ENCODE measurements at regions not wholly inside any gene's neighbourhood (a gene's known extent, or its start where the extent isn't known, plus 50 kb on each side); places are given as distances from the start of the nearest gene placed in this dataset.
"Not testable (repeated sequence)": the region's sequence is repeated elsewhere in the genome, so short reads cannot be mapped to it uniquely, and the experiment has no call there.

DNA sequence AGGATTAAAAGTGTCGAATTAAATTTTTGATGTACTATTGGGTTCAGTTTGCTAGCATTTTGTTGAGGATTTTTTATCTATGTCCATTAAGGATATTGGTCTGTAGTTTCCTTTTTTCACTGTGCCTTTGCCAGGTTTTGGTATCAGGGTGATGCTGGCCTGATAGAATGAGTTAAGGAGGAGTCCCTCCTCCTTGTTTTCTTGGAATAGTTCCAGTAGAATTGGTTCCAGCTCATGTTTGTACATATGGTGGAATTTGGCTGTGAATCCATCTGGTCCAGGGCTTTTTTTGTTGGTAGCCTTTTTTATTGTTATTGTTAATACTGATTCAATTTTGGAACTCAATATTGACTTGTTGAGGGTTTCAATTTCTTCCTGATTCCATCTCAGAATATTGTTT is 141.8 kb downstream of the SIM1 start:
- no peak for DNase-seq

DNA sequence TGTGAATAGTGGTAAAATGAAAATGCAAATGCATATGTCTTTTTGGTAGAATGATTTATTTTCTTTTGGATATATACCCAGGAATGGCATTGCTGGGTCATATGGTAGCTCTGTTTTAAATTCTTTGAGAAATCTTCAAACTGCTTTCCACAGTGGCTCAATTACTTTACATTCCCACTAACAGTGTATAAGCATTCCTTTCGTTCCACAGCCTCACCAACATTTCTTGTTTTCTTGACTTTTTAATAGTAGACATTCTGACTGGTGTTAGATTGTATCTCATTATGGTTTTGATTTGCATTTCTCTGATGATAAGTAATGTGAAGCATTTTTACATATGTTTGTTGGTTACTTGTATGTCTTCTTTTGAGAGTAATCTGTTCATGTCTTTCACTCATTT is 144.0 kb downstream of the SIM1 start:
- DNase-seq, result no peak

DNA sequence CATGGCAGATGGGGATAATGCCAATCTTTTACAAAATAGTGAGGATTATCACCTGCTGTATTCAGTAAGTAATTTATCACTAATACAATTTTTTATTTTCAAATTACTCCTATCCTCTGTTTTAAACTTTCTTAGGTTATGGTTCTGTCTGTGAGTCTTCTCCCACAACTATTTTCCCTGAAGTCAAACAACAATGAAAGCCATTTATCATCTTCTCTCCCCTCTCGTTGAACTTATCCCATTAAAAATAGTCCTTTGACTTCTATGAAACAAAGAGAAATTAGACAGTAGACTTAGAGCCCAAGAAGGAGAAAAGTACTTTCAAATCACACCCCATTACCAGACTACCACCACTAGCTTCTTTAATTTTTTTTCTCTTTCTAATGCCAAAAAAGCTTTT is 147.7 kb downstream of the SIM1 start:
- DNase-seq, result no peak

DNA sequence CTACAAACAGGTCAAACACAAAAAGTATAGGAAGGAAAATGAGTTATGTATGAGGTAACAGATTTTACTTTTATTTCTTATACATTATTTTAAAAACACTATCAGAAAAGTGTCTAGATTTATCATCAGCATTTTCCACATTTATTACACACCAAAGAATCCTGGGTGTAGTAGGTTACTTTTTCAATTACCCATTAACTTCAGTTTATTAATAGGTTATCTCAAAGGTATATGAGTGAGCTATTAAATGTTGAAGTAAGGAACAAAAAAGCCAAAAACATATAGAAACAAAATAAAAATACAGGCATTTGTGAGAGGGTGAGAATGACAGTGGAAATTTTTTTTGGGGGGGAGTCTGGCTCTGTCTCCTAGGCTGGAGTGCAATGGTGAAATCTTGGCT is 150.5 kb downstream of the SIM1 start:
- DNase-seq, result no peak

DNA sequence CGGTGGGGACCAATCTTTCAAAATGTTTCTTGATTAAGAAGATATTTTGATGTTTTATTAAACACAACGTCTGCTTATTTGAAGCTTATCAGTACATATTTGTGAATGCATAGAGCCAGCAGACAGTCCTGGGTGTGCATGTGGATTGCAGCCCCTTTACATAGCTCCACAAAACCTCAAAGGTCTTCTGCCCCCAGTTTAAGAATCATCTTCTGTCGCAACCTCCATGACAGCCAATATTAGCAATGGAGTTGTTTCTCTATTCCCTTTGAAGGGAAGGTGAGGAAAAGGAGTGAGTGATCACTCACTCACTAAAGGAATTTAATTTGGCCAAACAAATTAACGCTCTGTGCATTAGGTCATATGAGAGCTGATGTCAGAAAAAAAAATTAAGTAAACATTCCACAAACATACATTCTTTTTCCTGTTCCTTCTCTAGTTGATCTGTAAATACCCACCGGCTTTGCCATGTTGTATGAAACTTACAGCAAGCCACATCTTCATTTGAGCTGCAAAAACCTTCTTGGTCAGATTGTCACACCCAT is 152.9 kb downstream of the SIM1 start:
- DNase-seq, result no peak

DNA sequence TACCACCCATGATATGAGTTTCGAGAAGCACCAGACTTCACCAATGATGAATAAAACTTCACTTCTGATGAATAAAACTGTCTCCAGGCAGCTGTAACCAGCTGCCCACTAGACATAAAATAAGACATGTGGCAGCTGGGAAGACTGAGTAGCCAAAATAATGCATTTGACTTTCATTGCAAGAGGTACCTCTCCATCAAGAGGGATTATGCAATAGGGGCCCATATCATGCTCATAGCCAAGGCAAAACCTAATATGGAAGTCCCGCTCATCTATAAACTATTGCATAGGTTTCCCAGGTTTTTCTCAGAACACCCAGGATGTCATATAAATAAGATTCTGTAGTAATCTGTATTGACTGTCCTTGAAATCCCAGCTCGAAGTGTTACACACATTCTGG is 155.5 kb downstream of the SIM1 start:
- DNase-seq, result no peak

DNA sequence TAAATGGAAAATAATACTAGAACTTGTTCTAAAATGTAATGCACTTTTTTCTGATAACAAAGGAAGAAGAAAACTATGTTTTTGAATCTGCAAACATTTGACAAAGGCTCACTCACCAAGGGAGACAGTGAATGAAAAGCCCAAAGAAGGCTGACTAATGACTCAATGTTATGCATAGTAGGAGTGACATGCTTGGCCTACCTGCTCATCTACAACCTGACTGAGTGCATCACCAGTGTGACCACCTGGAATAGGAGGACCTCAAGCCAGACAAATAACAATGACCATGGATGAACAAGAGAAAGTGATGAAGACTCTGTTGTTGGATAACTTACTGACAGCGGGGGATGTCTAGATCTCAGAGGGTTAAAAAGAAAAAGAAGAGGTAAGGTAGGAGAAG is 157.2 kb downstream of the SIM1 start:
- no peak for DNase-seq

DNA sequence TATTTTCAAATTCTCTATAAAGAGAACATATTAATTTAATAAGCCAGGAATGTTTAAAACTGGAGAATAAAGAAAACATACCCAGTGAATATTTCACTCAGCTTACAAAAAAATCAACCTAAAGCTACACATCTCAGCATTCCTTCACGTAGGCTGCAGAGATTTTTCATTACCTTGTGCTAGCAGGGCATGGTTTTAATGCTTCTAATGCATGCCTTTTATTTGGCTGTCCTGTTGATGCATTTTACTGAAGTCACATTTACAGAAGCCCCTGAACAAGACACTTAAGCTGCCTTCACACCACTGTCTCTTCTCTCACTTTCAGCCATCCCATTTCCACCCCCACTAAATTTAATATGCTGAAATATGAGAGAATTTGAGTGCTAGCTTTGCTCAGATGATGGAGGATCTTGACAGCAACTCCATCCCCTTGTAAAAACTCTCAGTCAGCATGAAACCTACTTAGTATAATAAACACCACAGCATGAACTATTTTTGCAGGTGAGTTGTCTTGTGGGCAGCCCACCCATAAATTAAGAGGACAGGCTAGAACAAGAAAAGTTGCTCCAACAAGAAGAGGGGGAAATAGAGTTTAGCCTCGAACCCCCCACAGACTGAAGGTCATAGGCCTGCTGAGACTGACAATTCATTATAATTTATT is 159.4 kb downstream of the SIM1 start:
- DNase-seq, result no peak

DNA sequence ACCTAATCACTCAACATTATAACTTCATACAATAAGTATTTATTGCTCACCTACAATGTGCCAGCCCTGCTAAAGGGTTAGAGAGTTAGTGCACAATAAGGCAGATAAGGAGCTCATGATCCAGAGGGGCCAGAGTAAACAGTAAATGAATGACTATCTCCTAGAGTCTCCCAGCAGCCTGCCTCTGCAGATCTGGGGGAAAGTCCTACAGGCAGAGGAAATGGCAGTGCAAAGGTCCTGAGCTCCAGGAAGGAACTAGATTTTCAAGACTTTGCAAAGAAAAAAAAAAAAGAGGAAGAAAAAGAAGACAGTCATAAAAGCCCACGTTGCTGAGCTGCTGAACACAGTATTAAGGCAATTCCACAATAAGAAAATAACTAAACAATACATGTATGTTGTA is 160.1 kb downstream of the SIM1 start:
- no peak for DNase-seq

DNA sequence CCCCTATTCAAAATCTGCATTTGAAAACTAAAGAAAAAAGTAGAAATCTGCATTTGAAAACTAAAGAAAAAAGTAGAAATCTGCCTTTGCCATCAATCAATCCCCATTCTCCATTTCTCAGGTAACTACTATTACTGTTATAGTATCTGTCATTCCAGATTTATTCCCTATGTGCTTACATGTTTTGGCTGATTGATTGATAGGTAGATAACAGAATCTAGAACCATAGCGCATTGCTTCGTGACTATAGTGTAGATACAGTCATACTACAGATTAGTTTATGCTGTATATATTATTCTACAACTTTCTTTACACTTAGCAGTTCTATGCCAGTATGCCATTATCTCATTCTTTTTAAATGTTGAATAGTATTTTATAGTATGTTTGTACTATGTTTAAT is 163.0 kb downstream of the SIM1 start:
- DNase-seq, result no peak

DNA sequence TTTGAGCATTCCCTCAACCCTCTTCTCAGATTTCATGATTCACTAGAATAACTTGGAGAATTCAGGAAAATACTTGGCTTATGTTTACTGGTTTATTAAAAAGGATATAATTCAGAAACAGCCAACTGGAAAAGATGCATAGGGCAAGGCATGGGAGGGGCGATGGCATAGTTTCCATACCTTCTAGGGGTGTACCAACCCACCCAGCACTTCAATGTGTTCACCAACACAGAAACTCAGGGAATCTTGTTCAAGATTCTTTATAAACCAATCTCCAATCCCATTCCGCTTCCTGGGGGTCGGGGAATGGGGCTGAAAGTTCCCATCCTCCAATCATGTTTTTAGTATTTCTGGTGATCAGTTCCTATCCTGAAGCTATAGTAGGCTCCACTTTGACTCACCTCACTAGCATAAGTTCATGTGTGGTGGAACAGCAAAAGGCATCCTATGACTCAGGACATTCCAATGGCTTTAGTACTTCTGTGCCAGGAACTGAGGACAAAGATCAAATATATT is 164.4 kb downstream of the SIM1 start:
- DNase-seq, result no peak

DNA sequence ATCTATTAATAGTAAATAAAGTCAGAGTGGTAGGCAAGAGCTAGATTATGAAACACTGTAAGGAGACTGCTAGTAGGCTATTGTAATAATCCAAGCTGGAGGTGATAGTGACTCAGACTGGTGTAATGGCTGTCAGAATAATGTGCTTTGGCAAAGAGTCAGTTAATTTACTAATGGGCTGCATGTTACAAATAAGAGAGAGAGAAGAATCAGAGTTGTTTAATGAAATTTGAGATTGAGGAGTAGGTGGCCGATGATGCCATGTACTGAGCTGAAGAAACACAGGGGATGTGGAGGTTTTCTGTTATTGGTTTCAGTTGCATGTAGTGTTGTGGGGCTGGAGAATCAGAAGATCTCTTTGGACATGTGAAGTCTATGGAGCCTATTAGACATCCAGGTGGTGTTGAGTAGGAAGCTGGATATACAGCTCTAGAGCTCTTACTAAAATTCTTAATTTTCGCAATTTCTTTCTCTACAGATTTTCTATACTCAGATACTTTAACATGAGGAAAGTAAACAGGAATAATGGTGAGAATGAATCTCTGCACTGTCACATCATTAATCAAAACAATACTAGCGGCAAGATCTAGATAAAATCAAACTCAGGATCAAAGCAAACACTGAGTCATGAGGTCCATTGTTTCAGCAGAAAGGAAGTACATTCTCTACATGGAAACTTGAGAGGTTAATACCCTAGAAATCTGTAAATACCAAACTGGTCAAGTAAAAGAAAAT is 167.7 kb downstream of the SIM1 start:
- DNase-seq, result no peak

DNA sequence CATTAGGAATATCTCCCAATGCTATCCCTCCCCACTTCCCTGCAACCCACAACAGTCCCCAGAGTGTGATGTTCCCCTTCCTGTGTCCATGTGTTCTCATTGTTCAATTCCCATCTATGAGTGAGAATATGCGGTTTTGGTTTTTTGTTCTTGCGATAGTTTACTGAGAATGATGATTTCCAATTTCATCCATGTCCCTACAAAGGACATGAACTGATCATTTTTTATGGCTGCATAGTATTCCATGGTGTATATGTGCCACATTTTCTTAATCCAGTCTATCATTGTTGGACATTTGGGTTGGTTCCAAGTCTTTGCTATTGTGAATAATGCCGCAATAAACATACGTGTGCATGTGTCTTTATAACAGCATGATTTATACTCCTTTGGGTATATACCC is 169.5 kb downstream of the SIM1 start:
- not testable (repeated sequence) for DNase-seq

DNA sequence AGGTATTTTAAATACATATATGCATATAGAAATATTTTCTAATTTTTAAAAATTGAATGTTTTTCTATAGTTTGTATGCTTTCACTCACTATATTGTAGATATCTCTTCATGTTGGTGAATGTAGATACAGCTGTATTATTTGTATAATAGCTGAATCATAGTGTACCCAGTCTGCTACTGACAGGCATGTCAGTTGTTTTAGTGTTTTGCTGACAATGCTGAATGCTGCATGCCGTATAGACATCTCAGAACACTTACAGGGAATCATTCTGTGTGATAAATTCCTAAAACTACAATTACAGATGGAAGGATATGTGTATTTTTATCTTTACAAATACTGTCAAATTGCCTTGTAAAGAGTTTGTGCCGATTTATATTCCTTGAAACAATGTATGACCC is 175.4 kb downstream of the SIM1 start:
- no peak for DNase-seq

DNA sequence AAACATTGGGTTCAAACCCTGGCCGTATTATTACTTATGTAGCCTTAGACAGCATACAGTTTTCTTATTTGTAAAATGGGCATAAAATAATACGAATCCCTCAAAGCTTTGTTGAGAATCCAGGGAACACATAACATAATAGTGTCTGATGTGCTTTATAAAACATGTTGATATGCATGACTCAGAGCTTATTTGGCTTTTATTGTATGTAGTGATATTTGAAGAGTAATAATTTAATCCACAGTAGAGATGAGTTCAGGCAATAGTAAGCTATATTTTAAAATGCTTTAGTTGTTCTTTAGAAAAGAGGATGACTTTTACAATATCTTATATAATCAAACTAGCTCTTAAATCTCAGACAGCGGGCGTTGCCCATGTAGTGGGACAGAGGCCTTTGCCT is 176.4 kb downstream of the SIM1 start:
- DNase-seq, result no peak

DNA sequence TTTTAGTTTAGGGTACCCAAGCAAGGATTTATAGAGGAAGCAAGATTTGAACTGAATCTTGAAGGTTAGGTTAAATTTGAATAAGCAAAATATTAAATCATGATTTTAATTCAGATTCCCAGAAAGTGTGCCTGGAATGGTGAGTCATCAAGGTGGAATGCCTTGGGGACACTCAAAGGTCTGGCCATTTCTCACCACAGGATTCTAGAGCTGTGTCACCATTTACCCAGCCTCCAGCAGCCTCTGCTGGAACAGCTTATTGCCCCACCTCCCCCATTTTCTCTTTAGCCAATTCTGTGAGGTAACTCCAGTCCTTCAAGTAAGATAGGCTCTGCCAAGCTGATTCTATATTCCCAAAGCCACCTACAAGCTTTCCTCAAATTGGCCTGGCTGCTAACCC is 181.4 kb downstream of the SIM1 start:
- DNase-seq, result no peak

DNA sequence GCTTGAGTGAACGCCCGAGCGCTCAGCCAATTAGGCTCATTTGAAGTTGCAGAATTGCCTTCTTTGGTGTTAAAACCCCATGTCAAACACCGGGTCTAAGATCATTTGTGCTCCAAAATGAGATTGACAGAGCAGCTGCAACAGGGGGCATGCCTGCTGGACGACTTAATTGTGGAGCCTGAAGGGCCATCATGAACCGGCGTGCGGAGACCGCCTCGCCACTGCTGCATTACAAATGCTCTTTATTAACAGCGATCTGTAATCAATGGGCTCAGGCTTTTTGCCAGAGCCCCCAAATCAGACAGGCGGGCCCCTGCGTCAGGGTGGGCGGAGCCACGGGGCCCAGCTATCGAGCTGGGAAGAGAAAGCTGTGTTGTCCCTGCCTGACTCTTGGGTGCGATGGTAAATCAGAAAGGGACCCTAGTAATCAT is 183.2 kb downstream of the SIM1 start:
- no peak for DNase-seq

DNA sequence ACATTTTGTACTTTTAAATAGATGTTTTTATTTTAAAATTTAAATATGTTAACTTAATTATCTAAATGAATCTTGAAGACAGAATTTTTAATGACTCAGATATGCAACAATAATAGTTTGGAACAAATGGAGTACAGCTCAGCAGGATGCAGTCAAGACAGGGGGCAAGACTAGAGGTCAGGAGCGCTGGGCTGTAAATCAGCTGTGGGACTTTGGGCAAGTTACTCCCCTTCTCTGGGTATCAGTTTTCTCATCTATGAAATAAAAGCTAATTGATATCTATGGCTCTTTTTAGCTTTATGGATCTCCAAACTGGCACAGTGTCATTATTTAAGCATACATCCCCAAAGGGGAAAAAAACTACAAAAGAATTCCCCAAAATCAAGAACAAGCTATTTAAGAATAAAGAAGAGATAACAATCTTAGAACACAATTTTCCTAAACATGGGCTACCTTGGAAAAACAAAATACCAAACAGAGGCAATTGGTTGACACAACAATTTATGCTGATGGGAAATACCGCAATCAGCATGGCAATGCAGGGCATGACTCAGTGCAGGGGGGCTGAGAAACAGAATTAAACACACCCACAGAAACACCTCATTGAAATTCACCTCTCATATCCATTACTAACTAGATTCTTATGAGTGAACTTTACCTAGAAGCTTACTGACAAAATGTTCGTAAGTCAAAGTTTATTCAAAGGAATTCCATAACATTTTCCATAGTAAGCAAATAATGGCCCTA is 188.2 kb downstream of the SIM1 start:
- no peak for DNase-seq

DNA sequence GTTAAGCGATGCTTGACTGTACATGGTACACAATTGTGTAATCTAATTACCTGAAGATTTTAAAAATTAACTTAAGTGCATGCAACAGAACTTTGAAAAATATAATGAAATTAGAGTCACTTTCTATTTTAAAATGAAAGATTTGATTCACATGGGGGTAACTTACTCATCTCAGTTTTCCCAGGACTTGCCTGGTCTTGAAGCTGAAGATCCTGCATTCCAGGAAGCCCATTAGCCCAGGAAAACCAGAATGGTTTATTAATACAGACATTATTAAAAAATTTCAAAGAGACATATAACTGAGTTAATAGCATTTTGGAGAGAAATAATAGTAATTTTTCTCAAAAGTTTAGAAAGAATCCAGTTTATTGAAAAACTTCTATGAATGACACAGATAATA is 190.6 kb downstream of the SIM1 start:
- DNase-seq, result no peak

DNA sequence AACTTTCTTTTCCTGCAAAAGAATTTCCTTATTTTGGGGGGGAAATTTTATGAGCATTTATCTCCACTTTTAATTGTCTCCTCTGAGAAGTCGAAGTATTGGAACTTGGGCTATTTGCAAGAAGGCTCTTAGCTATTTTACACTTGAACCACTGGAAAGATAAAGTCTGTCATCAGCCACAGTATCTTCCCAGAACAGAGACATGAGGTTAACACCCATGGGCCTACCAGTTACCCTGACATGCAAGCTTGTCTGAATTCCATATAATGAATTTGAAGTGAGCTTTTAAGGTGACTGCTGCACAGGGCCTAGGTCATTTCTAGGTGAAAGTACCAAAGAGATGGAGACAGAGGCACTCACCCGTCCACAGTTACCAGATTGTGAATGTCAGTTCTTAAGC is 193.1 kb downstream of the SIM1 start:
- DNase-seq, result no peak

DNA sequence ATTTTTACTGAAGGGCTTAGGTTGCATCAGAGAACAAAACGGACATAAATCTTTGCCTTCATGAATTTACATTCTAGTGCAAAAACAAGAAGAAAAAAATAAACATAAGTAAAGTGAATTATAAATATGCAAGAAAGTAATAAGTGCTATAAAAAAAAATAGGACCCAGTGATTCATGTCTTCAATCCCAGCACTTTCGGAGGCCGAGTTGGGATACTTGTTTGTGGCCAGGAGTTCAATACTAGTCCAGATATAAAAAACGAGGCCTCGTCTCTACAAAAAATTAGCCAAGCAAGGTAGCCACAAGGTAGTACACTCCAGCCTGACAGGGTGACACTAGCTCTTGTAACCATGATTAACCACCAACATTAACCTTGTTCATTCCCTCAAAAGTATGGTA is 193.5 kb downstream of the SIM1 start:
- no peak for DNase-seq

DNA sequence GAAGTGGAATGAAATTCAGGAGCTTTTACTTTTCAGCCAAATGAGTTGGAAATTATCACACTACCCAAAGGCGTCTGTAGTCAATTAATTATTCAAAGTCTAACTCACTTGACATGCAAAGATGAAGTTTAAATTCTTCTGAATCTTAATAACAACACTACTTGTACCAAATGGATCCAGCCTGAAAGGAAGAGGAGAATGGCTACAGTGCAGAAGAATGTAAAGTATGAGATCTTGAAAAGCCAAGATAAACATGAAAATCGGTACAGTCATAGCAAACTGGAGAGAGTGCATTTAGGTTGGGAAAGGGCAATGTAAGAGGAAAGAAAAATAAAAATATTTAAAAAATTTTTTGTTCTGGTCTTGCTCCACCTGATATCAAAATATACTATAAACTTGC is 195.5 kb downstream of the SIM1 start:
- no peak for DNase-seq

DNA sequence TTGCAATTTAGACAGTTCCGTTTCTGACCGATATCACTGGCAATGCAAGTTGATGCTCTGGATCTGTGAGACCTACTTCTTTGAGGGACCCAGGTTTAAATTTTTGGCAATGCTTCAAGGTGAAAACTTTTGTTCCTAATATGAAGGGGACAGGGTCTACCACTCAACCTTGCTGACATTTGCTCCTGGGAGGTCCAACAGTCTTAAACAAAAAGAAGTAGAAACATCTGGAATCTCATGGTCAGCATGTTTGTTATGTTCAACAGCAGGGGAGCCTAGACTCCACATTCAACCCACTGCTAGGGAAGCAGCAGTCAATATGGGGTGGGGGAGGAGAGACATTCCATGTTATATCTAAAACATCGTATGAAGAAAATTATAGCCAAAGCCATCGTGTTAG is 196.4 kb downstream of the SIM1 start:
- DNase-seq, result no peak

DNA sequence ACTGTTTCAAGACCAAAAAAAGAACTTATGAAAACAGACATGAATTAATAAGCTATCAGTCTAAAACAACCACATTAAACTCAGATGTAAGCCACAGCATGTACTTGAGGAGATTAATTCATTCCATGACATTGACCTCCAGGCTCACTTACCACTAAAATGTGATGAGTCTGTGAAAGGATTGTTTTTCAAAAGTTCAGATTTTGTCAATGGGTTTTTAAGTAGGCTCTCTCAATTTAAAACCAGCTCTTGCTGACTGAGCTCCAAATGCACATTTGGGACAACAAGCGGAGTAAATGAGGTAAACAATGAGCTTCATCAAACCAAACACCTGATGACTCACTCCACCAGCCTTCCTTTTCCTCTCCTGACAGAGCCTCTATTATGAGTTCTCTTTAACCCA is 197.0 kb downstream of the SIM1 start:
- no peak for DNase-seq

Measured in NCI-H510A (cell line).